Dermis microvascular lymphatic vessel endothelial cell (primary cell): ENCODE measurements at regions not wholly inside any gene's neighbourhood (a gene's known extent, or its start where the extent isn't known, plus 50 kb on each side); places are given as distances from the start of the nearest gene placed in this dataset.
"Not testable (repeated sequence)": the region's sequence is repeated elsewhere in the genome, so short reads cannot be mapped to it uniquely, and the experiment has no call there.

Experiments
- DNase-seq, 2 donors: peaks; one replicate each; pipeline versions ENCODE4 v3.0.0 to v3.0.0-alpha.2; 2010; ENCODE audit warnings: low read depth in 2 of 2

GRCh38 chr4:13984991-13985800 lies 357.7 kb upstream of the BOD1L1 start:
- no peak for DNase-seq

GRCh38 chr4:13985837-13986236 lies 358.3 kb upstream of the BOD1L1 start:
- no peak for DNase-seq

- DNase-seq = no peak
Observed at GRCh38 chr4:13986548-13986947, 359.0 kb upstream of the BOD1L1 start.

GRCh38 chr4:13988353-13989305 lies 361.1 kb upstream of the BOD1L1 start:
- no peak for DNase-seq

GRCh38 chr4:13989501-13989900 lies 362.0 kb upstream of the BOD1L1 start:
- no peak for DNase-seq

- no peak for DNase-seq
Observed at GRCh38 chr4:13990596-13991589, 363.4 kb upstream of the BOD1L1 start.

- DNase-seq = no peak
Observed at GRCh38 chr4:13992041-13992440, 364.5 kb upstream of the BOD1L1 start.

- DNase-seq = no peak
Observed at GRCh38 chr4:13992975-13993520, 365.5 kb upstream of the BOD1L1 start.

GRCh38 chr4:13994016-13994415 lies 366.5 kb upstream of the BOD1L1 start:
- no peak for DNase-seq

- DNase-seq = no peak
Observed at GRCh38 chr4:13998850-13999445, 371.4 kb upstream of the BOD1L1 start.

GRCh38 chr4:14000091-14000814 lies 372.7 kb upstream of the BOD1L1 start:
- no peak for DNase-seq

GRCh38 chr4:14002331-14002730 lies 374.8 kb upstream of the BOD1L1 start:
- not testable (repeated sequence) for DNase-seq

- no peak for DNase-seq
Observed at GRCh38 chr4:14008494-14008893, 381.0 kb upstream of the BOD1L1 start.

GRCh38 chr4:14018191-14018853 lies 390.8 kb upstream of the BOD1L1 start:
- DNase-seq = no peak

- no peak for DNase-seq
Observed at GRCh38 chr4:14022456-14022855, 394.9 kb upstream of the BOD1L1 start.

GRCh38 chr4:14023036-14023435 lies 395.5 kb upstream of the BOD1L1 start:
- no peak for DNase-seq

GRCh38 chr4:14023896-14024295 lies 396.4 kb upstream of the BOD1L1 start:
- no peak for DNase-seq

- no peak for DNase-seq
Observed at GRCh38 chr4:14025111-14025510, 397.6 kb upstream of the BOD1L1 start.

GRCh38 chr4:14025891-14026290 lies 398.4 kb upstream of the BOD1L1 start:
- DNase-seq = no peak
